GM12878 (cell line): ENCODE measurements at regions not wholly inside any gene's neighbourhood (a gene's known extent, or its start where the extent isn't known, plus 50 kb on each side); places are given as distances from the start of the nearest gene placed in this dataset.

Experiments used
- ATAC-seq: fragments of 200-7000 bp; cut with Tn5 transposase; 3 replicates; pipeline ENCODE4 v1.9.1; 2020; ENCODE audit warnings: mild to moderate bottlenecking, moderate library complexity
- BruUV-seq: library from RNA; stranded (reverse); fragments of 400-500 nt; replicated peaks from 2 replicates; lab custom pipeline; 2021; lab: Mats Ljungman, UMichigan
- CTCF ChIA-PET: fragments of 300-600 bp; sonication (Branson Sonifier 250); formaldehyde crosslinking; extraction: SDS; loops from one replicate; lab custom pipeline; 2021; ENCODE audit warnings: inconsistent platforms; lab: Yijun Ruan, JAX
- POLR2A ChIA-PET: fragments of 350-600 bp; formaldehyde crosslinking; extraction: SDS; loops from one replicate; lab custom pipeline; 2021; ENCODE audit warnings: inconsistent platforms; lab: Charles Lee
- RAD21 ChIA-PET: fragments of 300-600 bp; sonication (Branson Sonifier 250); formaldehyde crosslinking; loops from one replicate; lab custom pipeline; 2023; ENCODE audit warnings: antibody characterized with exemption; ENCODE audit not compliant: unreplicated experiment; lab: Charles Lee
- SMC1A ChIA-PET: fragments of 300-600 bp; sonication (Branson Sonifier 250); formaldehyde crosslinking; loops from one replicate; lab custom pipeline; 2023; ENCODE audit not compliant: unreplicated experiment, uncharacterized antibody; lab: Charles Lee
- DNase-seq: peaks from one replicate; pipeline ENCODE4 v3.0.0-alpha.2; 2011; ENCODE audit warnings: low read depth, low spot score
- FAIRE-seq: peaks from 3 replicates; lab custom pipeline; 2011; peaks lifted over from hg19 to GRCh38; lab: Jason Lieb, UNC
- H2AFZ ChIP-seq: 2 replicates; pipeline ENCODE4 v1.6.0; 2011; ENCODE audit warnings: low read depth, low read length, control low read depth; ENCODE audit not compliant: control insufficient read depth
- H3K27ac ChIP-seq: 2 replicates; pipeline ENCODE4 v1.5.1; 2011; ENCODE audit warnings: control low read depth; ENCODE audit not compliant: control insufficient read depth, insufficient read depth
- H3K27me3 ChIP-seq, 2 experiments: replicated peaks in 1 of 2; 2 replicates each; pipeline versions ENCODE4 v1.6.0 to v1.6.1; 2011; ENCODE audit warnings: low read length in 1 of 2; ENCODE audit not compliant: control insufficient read depth in 2 of 2, insufficient read depth in 2 of 2
- H3K36me3 ChIP-seq, 2 experiments: 2 replicates each; pipeline ENCODE4 v1.5.1; 2011; ENCODE audit warnings: low read length in 1 of 2; ENCODE audit not compliant: control insufficient read depth in 2 of 2, insufficient read depth in 2 of 2
- H3K4me1 ChIP-seq: 2 replicates; pipeline ENCODE4 v1.6.1; 2011; ENCODE audit warnings: mild to moderate bottlenecking, low read length, moderate library complexity, mixed read lengths; ENCODE audit not compliant: control insufficient read depth, insufficient read depth
- H3K4me2 ChIP-seq: 2 replicates; pipeline ENCODE4 v1.6.0; 2011; ENCODE audit warnings: control low read depth; ENCODE audit not compliant: control insufficient read depth, insufficient read depth
- H3K4me3 ChIP-seq: fragments of 200-600 bp; sonication (generic); 2 replicates; pipeline ENCODE4 v1.5.1; 2016
- H3K79me2 ChIP-seq: 2 replicates; pipeline ENCODE4 v1.6.0; 2011; ENCODE audit warnings: low read length; ENCODE audit not compliant: control insufficient read depth, insufficient read depth
- H3K9ac ChIP-seq: 2 replicates; pipeline ENCODE4 v1.8.0; 2011; ENCODE audit warnings: low read length, control low read depth, mixed read lengths; ENCODE audit not compliant: control insufficient read depth, insufficient read depth
- H3K9me3 ChIP-seq: replicated peaks from 3 replicates; pipeline ENCODE4 v1.5.1; 2011; ENCODE audit warnings: mild to moderate bottlenecking, low read length; ENCODE audit not compliant: control insufficient read depth, insufficient read depth
- H4K20me1 ChIP-seq: 2 replicates; pipeline ENCODE4 v1.6.0; 2011; ENCODE audit not compliant: control insufficient read depth, insufficient read depth
- ATF7 ChIP-seq: fragments of 450-650 bp; IDR thresholded peaks from 2 replicates; pipeline ENCODE4 v1.6.1; 2016; ENCODE audit warnings: low read depth, mild to moderate bottlenecking
- CBX5 ChIP-seq: sonication (generic); IDR thresholded peaks from 2 replicates; pipeline ENCODE4 v1.6.1; 2016; ENCODE audit warnings: low read depth, moderate library complexity, mild to moderate bottlenecking, inconsistent platforms
- CREB1 ChIP-seq: IDR thresholded peaks from 2 replicates; pipeline ENCODE4 v1.6.1; 2012; ENCODE audit warnings: low read depth, mild to moderate bottlenecking, inconsistent platforms
- HDAC2 ChIP-seq: fragments of 200-600 bp; sonication (generic); IDR thresholded peaks from 2 replicates; pipeline ENCODE4 v1.6.1; 2017
- HDAC6 ChIP-seq: fragments of 200-600 bp; sonication (generic); IDR thresholded peaks from one replicate; pipeline ENCODE4 v1.8.0; 2017; ENCODE audit warnings: antibody characterized with exemption; ENCODE audit not compliant: unreplicated experiment
- IKZF1 ChIP-seq: fragments of 450-650 bp; conservative IDR thresholded peaks from 2 replicates; pipeline ENCODE4 v1.6.1; 2017; ENCODE audit warnings: antibody characterized with exemption, mild to moderate bottlenecking
- KDM1A ChIP-seq: fragments of 200-600 bp; sonication (generic); IDR thresholded peaks from 2 replicates; pipeline ENCODE4 v1.6.1; 2016; ENCODE audit warnings: borderline replicate concordance
- KLF5 ChIP-seq: fragments of 450-650 bp; IDR thresholded peaks from 2 replicates; pipeline ENCODE4 v1.6.1; 2014; ENCODE audit warnings: mild to moderate bottlenecking; ENCODE audit not compliant: partially characterized antibody
- MTA2 ChIP-seq: fragments of 450-650 bp; IDR thresholded peaks from 2 replicates; pipeline ENCODE4 v1.6.1; 2016; ENCODE audit warnings: low read depth, mild to moderate bottlenecking, moderate library complexity
- MYC ChIP-seq: IDR thresholded peaks from 2 replicates; pipeline ENCODE4 v1.6.1; 2011; ENCODE audit warnings: mild to moderate bottlenecking, low read length, moderate library complexity, inconsistent platforms; ENCODE audit not compliant: insufficient read depth, insufficient replicate concordance, insufficient read length, severe bottlenecking
- POLR2AphosphoS2 ChIP-seq: IDR thresholded peaks from 2 replicates; pipeline ENCODE4 v1.6.1; 2011; ENCODE audit warnings: low read depth, mild to moderate bottlenecking, low read length, improper control_type of control experiment, moderate library complexity
- POLR2AphosphoS5 ChIP-seq: IDR thresholded peaks from 2 replicates; pipeline ENCODE4 v1.6.1; 2011; ENCODE audit warnings: mild to moderate bottlenecking, low read length, inconsistent platforms
- RB1 ChIP-seq: fragments of 450-650 bp; formaldehyde crosslinking; IDR thresholded peaks from 2 replicates; pipeline ENCODE4 v1.6.1; 2017; ENCODE audit warnings: mild to moderate bottlenecking, borderline replicate concordance
- SMC3 ChIP-seq: IDR thresholded peaks from 2 replicates; pipeline ENCODE4 v1.6.1; 2011; ENCODE audit warnings: low read length, improper control_type of control experiment, borderline replicate concordance
- TCF12 ChIP-seq: IDR thresholded peaks from 2 replicates; pipeline ENCODE4 v1.6.1; 2011; ENCODE audit warnings: low read depth, mild to moderate bottlenecking, low read length
- TCF7 ChIP-seq: IDR thresholded peaks from 2 replicates; pipeline ENCODE4 v1.6.1; 2014; ENCODE audit warnings: antibody characterized with exemption, borderline replicate concordance
- ZNF622 ChIP-seq: fragments of 450-650 bp; IDR thresholded peaks from 2 replicates; pipeline ENCODE4 v1.6.1; 2017; ENCODE audit warnings: mild to moderate bottlenecking, inconsistent platforms
- ZSCAN29 ChIP-seq: fragments of 450-650 bp; IDR thresholded peaks from 2 replicates; pipeline ENCODE4 v1.6.1; 2017; ENCODE audit warnings: mild to moderate bottlenecking, moderate library complexity
- WGBS: methylation state at CpG from one replicate; pipeline ENCODE4 v1.1.6; 2016; ENCODE audit warnings: low lambda C conversion rate; ENCODE audit not compliant: insufficient replicate concordance, insufficient coverage; ENCODE audit errors: missing lambda C conversion rate; 5-methylcytosine and 5-hydroxymethylcytosine counted together
- in situ Hi-C: fragments of 300-500 bp; cut with MboI; formaldehyde crosslinking; loops from 9 replicates; pipeline ENCODE4 v1.14.3; 2018; ENCODE audit warnings: mixed read lengths
- intact Hi-C: fragments of 100-400 bp; cut with micrococcal nuclease; formaldehyde crosslinking; loops from one replicate; pipeline ENCODE4 v1.14.2; 2022; ENCODE audit not compliant: unreplicated experiment
- TF ChIP-seq, protein P1 (sequence below): fragments of 450-650 bp; IDR thresholded peaks from 2 replicates; pipeline ENCODE4 v1.6.1; 2016; ENCODE audit warnings: mild to moderate bottlenecking

DNA sequence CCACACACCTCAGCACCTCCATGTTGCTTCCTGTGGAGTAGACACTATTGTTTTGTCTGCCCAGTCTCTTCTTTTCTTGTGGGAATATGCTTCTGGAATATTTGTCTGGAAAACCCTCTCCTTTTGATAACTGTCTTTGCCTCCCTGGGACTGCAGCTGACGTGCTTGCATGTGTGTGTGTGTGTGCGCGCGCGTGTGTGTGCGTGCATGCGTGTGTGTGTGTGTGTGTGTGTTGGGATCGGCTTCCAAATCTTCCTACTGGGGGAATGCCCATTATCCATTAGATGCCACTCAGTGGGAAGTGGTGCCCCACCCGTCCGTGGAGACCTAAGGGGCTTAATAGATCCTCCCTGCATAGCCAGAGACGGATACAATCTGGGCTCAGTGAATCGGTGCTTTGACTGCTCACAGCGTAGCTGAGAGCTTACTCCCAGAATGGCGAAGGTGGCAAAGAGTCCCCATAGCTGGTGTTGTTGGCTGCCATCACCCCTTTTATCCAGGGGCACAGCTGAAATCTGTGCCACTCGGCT is 86.9 kb downstream of the RRM2 start:
- Histone ChIP-seq H3K27ac (no peak overlapping the region), H3K4me3 (no peak overlapping the region), H3K36me3 (no peaks in the 10 kb centered on the region; a peak in 1 of 4 replicates), H3K4me1 (no peaks in the 10 kb centered on the region), H4K20me1 (no peaks in the 10 kb centered on the region), H3K79me2 (no peaks in the 10 kb centered on the region), H2AFZ (no peak overlapping the region), H3K9me3 (no peaks in the 10 kb centered on the region), H3K9ac (no peak overlapping the region), H3K27me3 (no peaks in the 10 kb centered on the region), H3K4me2 (no peak overlapping the region)
- ATAC-seq: no peak
- TF ChIP-seq POLR2AphosphoS2 (no peak), TCF7 (no peak), ZSCAN29 (no peak), MYC (no peak), ATF7 (no peak), ZNF622 (no peak), CREB1 (no peak), CBX5 (no peak), KLF5 (no peak), MTA2 (no peak), TCF12 (no peak), SMC3 (no peak), HDAC2 (no peak), IKZF1 (no peak), RB1 (no peak), POLR2AphosphoS5 (no peak), KDM1A (no peak), HDAC6 (no peak)
- TF ChIP-seq, protein P1, sequence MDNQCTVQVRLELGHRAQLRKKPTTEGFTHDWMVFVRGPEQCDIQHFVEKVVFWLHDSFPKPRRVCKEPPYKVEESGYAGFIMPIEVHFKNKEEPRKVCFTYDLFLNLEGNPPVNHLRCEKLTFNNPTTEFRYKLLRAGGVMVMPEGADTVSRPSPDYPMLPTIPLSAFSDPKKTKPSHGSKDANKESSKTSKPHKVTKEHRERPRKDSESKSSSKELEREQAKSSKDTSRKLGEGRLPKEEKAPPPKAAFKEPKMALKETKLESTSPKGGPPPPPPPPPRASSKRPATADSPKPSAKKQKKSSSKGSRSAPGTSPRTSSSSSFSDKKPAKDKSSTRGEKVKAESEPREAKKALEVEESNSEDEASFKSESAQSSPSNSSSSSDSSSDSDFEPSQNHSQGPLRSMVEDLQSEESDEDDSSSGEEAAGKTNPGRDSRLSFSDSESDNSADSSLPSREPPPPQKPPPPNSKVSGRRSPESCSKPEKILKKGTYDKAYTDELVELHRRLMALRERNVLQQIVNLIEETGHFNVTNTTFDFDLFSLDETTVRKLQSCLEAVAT: no peak
- intact Hi-C loops (no loop called here), in situ Hi-C loops (no loop called here)
- ChIA-PET SMC1A (no interaction called here), POLR2A (no interaction called here), RAD21 (no interaction called here), CTCF (no interaction called here)
- DNase-seq: no peak
- WGBS: 59% methylated on average over 15 of the region's 15 CpGs
- FAIRE-seq: no peak
- BruUV-seq: no TSS peak
